ENCODE measurements at regions not wholly inside any gene's neighbourhood (a gene's known extent, or its start where the extent isn't known, plus 50 kb on each side); places are given as distances from the start of the nearest gene placed in this dataset.

DNA sequence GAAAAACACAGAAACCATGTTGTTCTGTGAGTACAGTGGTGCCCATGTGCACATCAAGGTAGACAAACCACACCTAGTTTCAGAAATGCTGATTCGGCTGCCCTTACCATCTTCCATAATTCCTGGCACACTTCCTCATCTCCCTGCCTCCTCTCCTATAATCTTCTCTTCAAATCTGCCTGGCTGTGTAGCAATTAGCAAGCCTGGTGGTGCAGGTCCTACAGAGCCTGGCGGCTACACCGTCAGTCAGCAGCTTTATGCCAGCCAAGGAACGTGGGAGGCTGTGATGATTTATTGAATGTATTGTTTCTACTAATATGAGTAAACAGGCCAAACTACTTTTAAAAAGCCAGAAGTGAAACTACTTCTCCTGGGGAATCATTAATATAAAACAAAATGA lies 106.8 kb downstream of the SEMA6D start:
- Histone ChIP-seq H3K9me3 (replicated peaks) (no peaks in the 10 kb centered on the region), H3K27me3 (ENCODE audit: low read depth) (no peaks in the 10 kb centered on the region), H3K27ac (replicated peaks) (no peak overlapping the region), H3K4me3 (no peak overlapping the region), H3K4me1 (peaks cover 18% of the 10 kb centered on the region), H3K36me3 (no peaks in the 10 kb centered on the region)
- DNase-seq = no peak
- TF ChIP-seq, protein P1, sequence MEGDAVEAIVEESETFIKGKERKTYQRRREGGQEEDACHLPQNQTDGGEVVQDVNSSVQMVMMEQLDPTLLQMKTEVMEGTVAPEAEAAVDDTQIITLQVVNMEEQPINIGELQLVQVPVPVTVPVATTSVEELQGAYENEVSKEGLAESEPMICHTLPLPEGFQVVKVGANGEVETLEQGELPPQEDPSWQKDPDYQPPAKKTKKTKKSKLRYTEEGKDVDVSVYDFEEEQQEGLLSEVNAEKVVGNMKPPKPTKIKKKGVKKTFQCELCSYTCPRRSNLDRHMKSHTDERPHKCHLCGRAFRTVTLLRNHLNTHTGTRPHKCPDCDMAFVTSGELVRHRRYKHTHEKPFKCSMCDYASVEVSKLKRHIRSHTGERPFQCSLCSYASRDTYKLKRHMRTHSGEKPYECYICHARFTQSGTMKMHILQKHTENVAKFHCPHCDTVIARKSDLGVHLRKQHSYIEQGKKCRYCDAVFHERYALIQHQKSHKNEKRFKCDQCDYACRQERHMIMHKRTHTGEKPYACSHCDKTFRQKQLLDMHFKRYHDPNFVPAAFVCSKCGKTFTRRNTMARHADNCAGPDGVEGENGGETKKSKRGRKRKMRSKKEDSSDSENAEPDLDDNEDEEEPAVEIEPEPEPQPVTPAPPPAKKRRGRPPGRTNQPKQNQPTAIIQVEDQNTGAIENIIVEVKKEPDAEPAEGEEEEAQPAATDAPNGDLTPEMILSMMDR (IDR thresholded peaks at IDR 0.05; ENCODE audit: borderline replicate concordance) = no peak
- intact Hi-C loops (cut with micrococcal nuclease) = no loop called here

DNA sequence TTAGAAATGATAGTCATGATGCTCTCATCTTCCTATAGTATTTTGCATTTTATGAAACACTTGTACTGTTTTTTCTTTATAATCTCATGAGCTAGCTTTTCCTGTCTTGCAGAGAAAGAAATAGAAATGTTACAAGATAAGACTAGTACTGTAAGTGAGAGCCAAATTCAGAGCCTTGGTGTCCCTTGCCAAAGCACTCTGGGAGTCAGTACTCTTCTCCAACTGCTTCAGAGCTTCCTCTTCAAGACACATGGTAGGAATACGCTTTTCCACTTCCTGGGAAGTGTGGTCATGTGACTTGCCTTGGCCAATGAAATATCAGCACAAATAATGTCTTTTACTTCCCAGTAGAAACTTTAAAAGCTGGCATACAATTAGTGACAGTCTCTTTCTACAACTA lies 112.4 kb downstream of the SEMA6D start:
- DNase-seq = no peak
- intact Hi-C loops (cut with micrococcal nuclease) = no loop called here

DNA sequence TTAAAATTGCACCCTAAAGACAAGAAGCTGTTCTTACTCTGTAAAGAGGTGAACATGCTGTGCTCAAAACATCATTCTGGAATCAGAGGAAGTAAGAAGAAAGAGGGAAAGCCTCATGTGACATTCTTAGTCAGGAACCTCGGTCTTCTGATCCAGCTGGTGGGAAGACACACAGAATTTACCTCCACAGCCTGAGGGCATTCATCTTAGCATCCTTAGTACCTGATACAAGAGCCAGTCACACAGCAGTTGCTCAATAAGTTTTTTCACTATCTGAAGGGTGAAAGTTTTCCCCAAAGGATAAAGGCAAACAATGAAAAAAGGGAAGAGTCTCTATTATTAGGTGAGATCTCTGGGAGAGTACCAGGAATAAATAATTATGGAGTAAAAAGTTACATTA lies 116.8 kb downstream of the SEMA6D start:
- no peak overlapping the region for H3K4me3 ChIP-seq
- peaks cover 12% of the 10 kb centered on the region for H3K9me3 ChIP-seq (replicated peaks)
- TF ChIP-seq, protein P1 (IDR thresholded peaks at IDR 0.05; ENCODE audit: borderline replicate concordance) = no peak
- peaks cover 6% of the 10 kb centered on the region for H3K4me1 ChIP-seq
- no peaks in the 10 kb centered on the region for H3K36me3 ChIP-seq
- no peak overlapping the region for H3K27ac ChIP-seq (replicated peaks)
- no peak for DNase-seq
- no peaks in the 10 kb centered on the region for H3K27me3 ChIP-seq (ENCODE audit: low read depth)
- intact Hi-C loops (cut with micrococcal nuclease) = no loop called here

More for the DNA sequence above, 112.4 kb downstream of the SEMA6D start:
- Histone ChIP-seq H3K36me3 (no peaks in the 10 kb centered on the region), H3K27me3 (ENCODE audit: low read depth) (no peaks in the 10 kb centered on the region), H3K27ac (replicated peaks) (no peak overlapping the region), H3K4me3 (no peak overlapping the region), H3K9me3 (replicated peaks) (peaks cover 12% of the 10 kb centered on the region), H3K4me1 (no peaks in the 10 kb centered on the region)
- TF ChIP-seq, protein P1 (IDR thresholded peaks at IDR 0.05; ENCODE audit: borderline replicate concordance) = no peak

DNA sequence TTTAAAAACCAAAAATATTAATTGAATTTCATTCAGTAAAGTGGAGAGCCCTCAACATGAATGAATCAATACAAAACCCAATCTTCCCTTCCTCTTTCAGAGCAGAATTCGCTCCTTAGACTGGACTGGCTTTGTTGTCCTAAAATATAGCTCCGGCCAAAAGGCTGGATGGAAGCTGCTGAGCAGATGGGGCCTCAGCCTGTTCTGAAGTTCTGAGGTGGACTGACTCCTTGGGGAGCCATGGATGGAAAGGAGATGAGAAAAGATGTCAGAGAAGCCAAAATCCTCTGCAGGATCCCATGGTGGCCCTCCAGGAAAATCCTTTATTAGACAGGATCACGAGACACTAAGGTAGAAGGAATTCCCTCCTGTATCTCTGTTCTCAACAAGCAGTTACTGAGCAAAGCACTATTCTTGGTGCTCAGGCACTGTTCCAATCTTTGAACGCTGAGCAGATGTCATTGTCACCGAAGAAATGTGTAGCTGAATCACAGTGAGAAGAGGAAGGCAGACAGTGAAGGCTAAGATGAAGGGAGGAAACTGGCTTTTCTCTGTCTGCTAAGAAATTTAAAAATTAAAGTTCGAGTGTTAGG lies 122.0 kb downstream of the SEMA6D start:
- Histone ChIP-seq H3K27me3 (ENCODE audit: low read depth) (no peaks in the 10 kb centered on the region), H3K4me1 (peaks cover 17% of the 10 kb centered on the region), H3K27ac (replicated peaks) (peak overlapping the region; percentile 5), H3K4me3 (no peak overlapping the region), H3K36me3 (no peaks in the 10 kb centered on the region), H3K9me3 (replicated peaks) (no peaks in the 10 kb centered on the region)
- TF ChIP-seq, protein P1 (IDR thresholded peaks at IDR 0.05; ENCODE audit: borderline replicate concordance) = no peak
- intact Hi-C loops (cut with micrococcal nuclease) = no loop called here
- DNase-seq = no peak

DNA sequence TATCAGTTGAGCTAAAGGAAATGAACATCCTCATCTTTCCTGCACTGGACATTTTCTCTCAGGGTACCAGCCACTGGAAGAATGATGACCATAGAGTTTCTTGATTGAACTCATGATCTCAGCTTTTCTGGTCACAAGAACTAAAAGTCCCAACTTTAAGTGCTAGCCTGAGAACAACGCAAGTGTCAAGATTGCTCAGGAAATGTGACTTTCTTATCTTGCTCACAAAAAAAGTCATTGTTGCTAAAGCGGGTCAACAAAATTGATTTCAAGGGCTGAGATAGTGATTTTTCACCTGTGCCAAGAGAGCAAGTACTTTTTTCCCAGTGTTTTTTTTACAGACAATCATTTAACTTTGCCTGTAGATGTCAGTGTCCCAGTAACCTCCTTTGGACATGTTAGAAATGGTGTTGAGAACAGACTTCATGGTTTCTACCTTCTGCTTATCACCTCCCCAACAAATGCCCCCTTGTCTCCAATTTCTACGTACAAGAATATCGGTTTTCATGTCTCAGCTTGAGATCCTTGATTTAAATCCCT lies 125.9 kb downstream of the SEMA6D start:
- TF ChIP-seq, protein P1 (IDR thresholded peaks at IDR 0.05; ENCODE audit: borderline replicate concordance) = no peak
- peaks cover 17% of the 10 kb centered on the region for H3K4me1 ChIP-seq
- H3K27ac ChIP-seq (replicated peaks) = no peak overlapping the region
- no peaks in the 10 kb centered on the region for H3K27me3 ChIP-seq (ENCODE audit: low read depth)
- no peak for DNase-seq
- intact Hi-C loops (cut with micrococcal nuclease) = no loop called here
- no peaks in the 10 kb centered on the region for H3K9me3 ChIP-seq (replicated peaks)
- H3K4me3 ChIP-seq = no peak overlapping the region
- no peaks in the 10 kb centered on the region for H3K36me3 ChIP-seq

All from left ventricle myocardium inferior (tissue), 1 donor.